ENCODE measurements at regions not wholly inside any gene's neighbourhood (a gene's known extent, or its start where the extent isn't known, plus 50 kb on each side); places are given as distances from the start of the nearest gene placed in this dataset.

- TF ChIP-seq CTCF (IDR thresholded peaks at IDR 0.05; ENCODE audit: insufficient read depth, low read depth, low read length) (peak; percentile 62), EZH2 (IDR thresholded peaks at IDR 0.05; ENCODE audit: insufficient read depth, low read length) (no peak)
Measured at GRCh38 chr5:103475629-103476240, 86.9 kb downstream of the NUDT12 start.

Data from astrocyte (in vitro differentiated cells and primary cell).